Ishikawa (cell line): ENCODE measurements at regions not wholly inside any gene's neighbourhood (a gene's known extent, or its start where the extent isn't known, plus 50 kb on each side); places are given as distances from the start of the nearest gene placed in this dataset.

Experiments used
- CEBPB ChIP-seq: IDR thresholded peaks from 2 replicates; pipeline ENCODE4 v1.6.1; 2012
- CREB1 ChIP-seq: IDR thresholded peaks from 2 replicates; pipeline ENCODE4 v1.6.1; 2012; ENCODE audit warnings: low read depth
- EGR1 ChIP-seq: IDR thresholded peaks from 2 replicates; pipeline ENCODE4 v1.6.1; 2012
- EP300 ChIP-seq: IDR thresholded peaks from 2 replicates; pipeline ENCODE4 v1.6.1; 2012; ENCODE audit warnings: borderline replicate concordance
- MAX ChIP-seq: IDR thresholded peaks from 2 replicates; pipeline ENCODE4 v1.6.1; 2012
- NFIC ChIP-seq: IDR thresholded peaks from 2 replicates; pipeline ENCODE4 v1.6.1; 2012
- RAD21 ChIP-seq: IDR thresholded peaks from 2 replicates; pipeline ENCODE4 v1.6.1; 2012; ENCODE audit warnings: low read depth
- REST ChIP-seq: IDR thresholded peaks from 2 replicates; pipeline ENCODE4 v1.6.1; 2012; ENCODE audit warnings: low read depth, mild to moderate bottlenecking
- TAF1 ChIP-seq: IDR thresholded peaks from 2 replicates; pipeline ENCODE4 v1.6.1; 2012; ENCODE audit warnings: low read depth, mild to moderate bottlenecking
- TEAD4 ChIP-seq: IDR thresholded peaks from 2 replicates; pipeline ENCODE4 v1.6.1; 2012
- USF1 ChIP-seq: IDR thresholded peaks from 2 replicates; pipeline ENCODE4 v1.6.1; 2012
- ZBTB7A ChIP-seq: IDR thresholded peaks from 2 replicates; pipeline ENCODE4 v1.6.1; 2012; ENCODE audit warnings: low read depth

GRCh38 chr13:85935868-85936467, 136.7 kb upstream of the SLITRK6 start:
- TF ChIP-seq TAF1 (no peak), EP300 (no peak), REST (no peak), MAX (no peak), USF1 (no peak), RAD21 (no peak), CEBPB (no peak), ZBTB7A (no peak), CREB1 (no peak), TEAD4 (no peak), NFIC (no peak), EGR1 (no peak)
